Neural progenitor cell (in vitro differentiated cells): ENCODE measurements at regions not wholly inside any gene's neighbourhood (a gene's known extent, or its start where the extent isn't known, plus 50 kb on each side); places are given as distances from the start of the nearest gene placed in this dataset.

Experiments
- EZH2 ChIP-seq: fragments of 200-600 bp; sonication (generic); IDR thresholded peaks from 2 replicates; pipeline ENCODE4 v1.6.1; 2017; ENCODE audit warnings: antibody characterized with exemption, mild to moderate bottlenecking, moderate library complexity
- TF ChIP-seq, protein P1 (sequence below): fragments of 200-600 bp; sonication (generic); IDR thresholded peaks from 2 replicates; pipeline ENCODE4 v1.5.1; 2017; ENCODE audit warnings: antibody characterized with exemption, mild to moderate bottlenecking

DNA sequence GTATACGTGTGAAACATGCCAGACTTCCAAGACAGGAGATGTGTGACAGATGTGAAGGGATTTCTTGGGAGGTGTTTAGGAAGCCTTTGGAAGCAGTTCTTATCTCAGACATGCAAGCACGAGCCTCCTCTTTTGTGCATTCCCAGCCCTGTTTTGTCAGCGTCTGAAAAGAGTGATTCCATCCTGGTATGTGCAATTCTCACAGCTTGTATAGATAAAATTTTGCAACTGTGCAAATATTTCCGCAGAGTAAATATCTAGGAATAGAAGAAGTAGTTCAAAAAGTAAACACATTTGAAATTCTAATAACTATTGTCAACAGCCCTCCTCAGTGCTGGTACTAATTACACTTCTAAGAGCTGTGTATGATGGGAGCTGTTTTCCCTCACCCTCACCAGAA lies 72.3 kb upstream of the C1QTNF9B start:
- no peak for TF ChIP-seq EZH2
- TF ChIP-seq, protein P1, sequence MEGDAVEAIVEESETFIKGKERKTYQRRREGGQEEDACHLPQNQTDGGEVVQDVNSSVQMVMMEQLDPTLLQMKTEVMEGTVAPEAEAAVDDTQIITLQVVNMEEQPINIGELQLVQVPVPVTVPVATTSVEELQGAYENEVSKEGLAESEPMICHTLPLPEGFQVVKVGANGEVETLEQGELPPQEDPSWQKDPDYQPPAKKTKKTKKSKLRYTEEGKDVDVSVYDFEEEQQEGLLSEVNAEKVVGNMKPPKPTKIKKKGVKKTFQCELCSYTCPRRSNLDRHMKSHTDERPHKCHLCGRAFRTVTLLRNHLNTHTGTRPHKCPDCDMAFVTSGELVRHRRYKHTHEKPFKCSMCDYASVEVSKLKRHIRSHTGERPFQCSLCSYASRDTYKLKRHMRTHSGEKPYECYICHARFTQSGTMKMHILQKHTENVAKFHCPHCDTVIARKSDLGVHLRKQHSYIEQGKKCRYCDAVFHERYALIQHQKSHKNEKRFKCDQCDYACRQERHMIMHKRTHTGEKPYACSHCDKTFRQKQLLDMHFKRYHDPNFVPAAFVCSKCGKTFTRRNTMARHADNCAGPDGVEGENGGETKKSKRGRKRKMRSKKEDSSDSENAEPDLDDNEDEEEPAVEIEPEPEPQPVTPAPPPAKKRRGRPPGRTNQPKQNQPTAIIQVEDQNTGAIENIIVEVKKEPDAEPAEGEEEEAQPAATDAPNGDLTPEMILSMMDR = no peak
